GM18861 (cell line): ENCODE measurements at regions not wholly inside any gene's neighbourhood (a gene's known extent, or its start where the extent isn't known, plus 50 kb on each side); places are given as distances from the start of the nearest gene placed in this dataset.

Experiments used
- ATAC-seq: cut with Tn5 transposase; IDR thresholded peaks from one replicate; pipeline ENCODE4 v1.9.1; 2021; ENCODE audit not compliant: unreplicated experiment

DNA sequence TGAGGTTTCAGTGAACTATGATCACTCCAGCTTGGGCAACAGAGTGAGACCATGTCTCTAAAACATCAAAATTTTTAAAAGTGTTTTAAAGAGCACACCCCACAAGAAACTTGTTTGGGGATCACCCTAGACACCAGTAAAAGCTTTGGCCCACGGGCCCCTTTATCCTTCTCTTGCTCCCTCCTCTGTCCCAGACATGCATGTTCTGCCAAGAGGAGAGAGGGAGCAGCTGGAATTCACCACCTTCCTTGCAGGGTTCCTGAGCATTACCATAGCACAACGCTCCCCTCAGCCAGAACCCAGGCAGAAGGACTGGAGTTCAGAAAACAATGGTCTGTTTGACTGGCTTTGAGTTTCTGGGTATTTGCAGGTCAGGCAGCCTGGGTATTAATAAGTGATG, 214.3 kb upstream of the CDH5 start:
- ATAC-seq = no peak

GRCh38 chr16:66150698-66151482, 215.6 kb upstream of the CDH5 start:
- ATAC-seq = no peak

- no peak for ATAC-seq
Measured at GRCh38 chr16:66147291-66147690, 219.2 kb upstream of the CDH5 start.

- ATAC-seq = no peak
Measured at GRCh38 chr16:66146798-66147197, 219.7 kb upstream of the CDH5 start.

GRCh38 chr16:66144641-66145040, 221.8 kb upstream of the CDH5 start:
- ATAC-seq = no peak

DNA sequence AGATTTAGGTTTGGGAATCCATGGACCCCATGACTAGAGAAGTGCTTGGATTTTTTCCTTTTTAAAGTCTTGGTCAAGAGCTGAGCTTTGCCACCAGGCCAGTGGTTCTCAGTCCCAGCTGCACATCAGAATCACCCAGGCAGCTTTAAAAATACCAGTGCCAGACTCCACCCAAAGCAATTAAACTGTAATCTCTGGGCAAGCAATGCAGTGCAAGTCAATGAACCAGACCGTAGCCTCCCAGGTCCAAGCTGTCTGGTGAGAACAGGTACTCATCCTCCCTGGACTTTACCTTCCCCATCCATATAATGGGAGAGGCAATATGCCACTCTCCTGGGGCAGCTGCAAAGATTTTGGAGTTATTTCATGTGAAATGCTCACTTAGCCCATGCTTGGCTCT, 223.1 kb upstream of the CDH5 start:
- no peak for ATAC-seq

DNA sequence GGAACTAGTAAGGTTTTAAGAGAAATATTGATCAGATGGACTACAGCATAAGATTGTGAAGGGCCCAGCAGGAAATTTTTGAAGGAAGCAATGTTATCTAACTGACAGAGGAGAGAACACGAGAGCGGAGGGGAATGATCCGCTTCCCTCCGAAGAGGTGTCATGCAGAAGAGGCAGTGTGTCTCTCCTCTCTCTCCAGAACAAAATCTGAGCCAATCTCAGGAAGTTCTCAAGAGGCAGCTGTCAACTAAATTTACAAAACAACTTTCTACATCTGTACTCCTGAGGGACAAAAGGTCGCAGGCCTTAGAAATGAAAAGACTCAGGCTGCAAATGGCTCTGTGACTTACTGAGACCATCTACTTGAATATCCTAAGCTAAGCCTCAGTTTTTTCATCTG, 224.6 kb upstream of the CDH5 start:
- ATAC-seq = no peak

DNA sequence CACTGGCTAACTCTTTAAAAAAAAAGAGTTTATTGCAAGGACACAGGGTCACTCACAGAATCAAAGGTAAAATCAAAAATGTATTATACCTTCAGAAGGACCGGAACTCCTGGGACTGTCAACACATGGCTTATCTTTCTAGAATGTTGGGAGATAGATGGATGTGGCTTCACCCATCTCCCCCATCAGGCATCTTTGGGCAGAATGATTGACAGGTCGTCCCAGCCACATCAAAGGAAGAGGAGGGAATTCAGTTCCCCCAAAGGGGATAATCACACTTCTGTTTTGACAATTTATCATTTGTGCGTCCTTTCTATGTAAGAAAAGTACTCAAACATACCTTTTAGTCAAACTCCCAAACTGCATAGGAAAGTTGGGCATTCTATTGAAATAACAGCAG, 228.6 kb upstream of the CDH5 start:
- ATAC-seq = no peak

- no peak for ATAC-seq
Measured at GRCh38 chr16:66136841-66137240, 229.7 kb upstream of the CDH5 start.

GRCh38 chr16:66135838-66136237, 230.7 kb upstream of the CDH5 start:
- no peak for ATAC-seq

DNA sequence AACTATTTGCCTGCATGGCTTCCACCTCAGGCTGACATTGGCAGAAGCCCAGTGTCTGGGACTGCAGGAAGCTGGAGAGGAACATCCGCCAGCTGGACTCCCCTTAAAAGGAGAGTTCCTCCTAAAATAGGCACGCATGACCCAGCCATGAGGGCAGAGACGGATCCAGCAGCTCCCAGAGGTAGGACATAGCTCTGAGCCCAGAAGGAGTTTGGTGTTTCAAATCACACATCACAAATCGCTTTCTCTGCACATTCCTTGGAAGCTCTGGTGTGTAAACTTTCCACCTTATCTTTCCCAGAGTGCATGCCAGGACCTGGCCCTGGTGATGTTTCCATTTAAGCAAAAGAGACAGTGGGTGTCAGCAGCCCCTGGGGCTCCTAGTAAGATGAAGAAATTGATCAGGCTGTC, 231.1 kb upstream of the CDH5 start:
- ATAC-seq = no peak

GRCh38 chr16:66134875-66135274, 231.6 kb upstream of the CDH5 start:
- no peak for ATAC-seq

GRCh38 chr16:66133643-66134338, 232.7 kb upstream of the CDH5 start:
- no peak for ATAC-seq

GRCh38 chr16:66131895-66132294, 234.6 kb upstream of the CDH5 start:
- no peak for ATAC-seq

GRCh38 chr16:66131156-66131807, 235.2 kb upstream of the CDH5 start:
- no peak for ATAC-seq

DNA sequence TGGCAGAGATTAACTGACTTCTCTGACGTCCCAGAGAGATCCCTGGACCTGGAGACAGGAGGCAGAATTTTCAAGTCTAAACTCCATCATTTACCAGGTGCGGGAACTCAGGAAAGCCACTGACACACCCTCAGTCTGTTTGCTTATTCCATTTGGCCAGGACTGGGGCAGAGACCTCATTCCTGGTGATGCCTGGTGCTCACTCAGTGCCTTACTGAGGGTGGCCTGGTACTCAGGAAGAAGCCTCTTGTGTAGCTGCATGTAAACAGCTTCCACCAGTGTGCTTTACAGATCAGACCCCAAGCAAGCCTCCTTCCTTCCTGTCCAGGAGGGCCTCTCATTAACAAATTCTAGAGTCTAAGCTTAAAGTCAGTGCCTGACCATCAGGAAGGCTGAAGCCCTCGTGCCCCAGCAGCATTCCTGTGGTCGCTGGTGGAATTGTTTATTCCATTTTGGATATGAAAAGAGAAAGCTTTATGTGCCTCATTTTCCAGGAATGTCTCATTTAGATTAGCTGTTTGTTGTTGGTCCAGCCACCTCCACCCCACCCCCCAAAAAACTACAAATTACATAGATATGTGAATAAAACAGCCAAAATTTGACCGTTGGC, 236.1 kb upstream of the CDH5 start:
- ATAC-seq = no peak

DNA sequence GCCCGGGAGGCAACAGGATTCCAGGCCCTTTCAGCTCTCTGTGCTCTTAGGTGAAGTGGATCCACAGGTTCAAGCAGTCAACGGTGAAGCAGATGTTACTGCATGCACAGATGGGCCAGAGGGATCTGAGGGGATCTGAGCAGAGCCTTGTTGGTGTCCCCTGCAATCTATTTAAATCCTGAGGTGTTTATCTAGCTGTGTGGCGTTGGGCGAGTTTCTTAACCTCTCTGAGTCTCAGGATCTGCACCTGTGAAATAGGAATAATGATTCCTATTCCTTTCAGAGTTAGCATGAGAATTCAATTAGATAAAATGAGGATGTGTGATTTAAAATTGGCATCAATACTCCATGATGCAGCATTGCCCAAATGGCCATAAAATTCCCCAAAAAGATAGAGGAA, 237.3 kb upstream of the CDH5 start:
- ATAC-seq = no peak

DNA sequence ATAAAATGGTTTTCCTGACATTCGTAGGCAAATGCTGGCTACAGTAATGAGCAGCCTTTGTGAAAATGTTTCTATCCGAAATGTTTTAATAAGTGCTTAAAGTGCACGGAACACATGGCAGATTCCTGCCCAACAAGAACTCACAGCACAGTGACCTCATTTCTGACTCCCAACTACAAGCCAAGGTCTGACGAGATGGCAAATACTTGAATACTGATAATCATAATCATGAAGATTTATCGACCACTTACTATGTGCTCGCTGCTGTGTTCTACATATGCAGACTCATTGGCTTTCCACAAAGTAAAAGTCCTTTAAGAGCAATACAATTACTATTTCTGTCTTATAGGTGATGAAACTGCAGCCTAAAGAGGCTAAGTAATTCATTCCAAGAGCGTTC, 238.1 kb upstream of the CDH5 start:
- no peak for ATAC-seq

GRCh38 chr16:66127459-66128370, 238.8 kb upstream of the CDH5 start:
- ATAC-seq = no peak

DNA sequence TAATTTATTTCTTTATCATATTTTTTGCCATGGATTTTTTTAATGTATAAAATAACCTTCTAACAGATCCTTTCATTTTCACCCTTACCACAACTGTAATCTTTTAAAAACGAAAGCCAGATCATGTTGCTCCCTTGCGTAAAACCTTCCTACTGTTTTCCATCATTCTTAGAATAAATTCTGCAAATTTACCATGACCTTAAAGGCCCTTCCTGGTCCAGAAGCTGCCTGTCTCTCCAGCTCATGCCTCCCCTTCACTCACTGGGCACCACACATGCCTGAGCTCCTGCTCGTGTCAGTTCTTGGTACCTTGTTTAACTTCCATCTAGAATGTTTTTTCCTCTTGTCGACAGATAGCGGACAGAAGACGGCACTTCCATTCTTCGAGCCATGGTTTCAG, 245.0 kb upstream of the CDH5 start:
- no peak for ATAC-seq

GRCh38 chr16:66120656-66121055, 245.8 kb upstream of the CDH5 start:
- no peak for ATAC-seq
